ENCODE measurements at regions not wholly inside any gene's neighbourhood (a gene's known extent, or its start where the extent isn't known, plus 50 kb on each side); places are given as distances from the start of the nearest gene placed in this dataset.

GRCh38 chr15:49751191-49751590 is 130.3 kb downstream of the DTWD1 start:
- no peak for DNase-seq (ENCODE audit: low read depth in 2 of 2)

- no peak for DNase-seq (ENCODE audit: low read depth in 2 of 2)
These were observed 130.9 kb downstream of the DTWD1 start for GRCh38 chr15:49751751-49752150.

GRCh38 chr15:49752517-49752916 is 131.7 kb downstream of the DTWD1 start:
- no peak for DNase-seq (ENCODE audit: low read depth in 2 of 2)

- DNase-seq (ENCODE audit: low read depth in 2 of 2) = no peak
These were observed 137.6 kb downstream of the DTWD1 start for GRCh38 chr15:49758456-49758855.

GRCh38 chr15:49758856-49759255 is 138.0 kb downstream of the DTWD1 start:
- no peak for DNase-seq (ENCODE audit: low read depth in 2 of 2)

- no peak for DNase-seq (ENCODE audit: low read depth in 2 of 2)
These were observed 139.9 kb downstream of the DTWD1 start for GRCh38 chr15:49760749-49761148.

- DNase-seq (ENCODE audit: low read depth in 2 of 2) = no peak
These were observed 148.4 kb downstream of the DTWD1 start for GRCh38 chr15:49769225-49769624.

- DNase-seq (ENCODE audit: low read depth in 2 of 2) = no peak
These were observed 168.6 kb downstream of the DTWD1 start for GRCh38 chr15:49789436-49789835.

- no peak for DNase-seq (ENCODE audit: low read depth in 2 of 2)
These were observed 173.1 kb downstream of the DTWD1 start for GRCh38 chr15:49793943-49794342.

GRCh38 chr15:49801796-49802195 is 180.9 kb downstream of the DTWD1 start:
- DNase-seq (ENCODE audit: low read depth in 2 of 2) = no peak

All from fibroblast of skin of left biceps (primary cell).